DND-41 (cell line): ENCODE measurements at regions not wholly inside any gene's neighbourhood (a gene's known extent, or its start where the extent isn't known, plus 50 kb on each side); places are given as distances from the start of the nearest gene placed in this dataset.

ENCODE experiments used
- ATAC-seq: fragments of 200-7000 bp; cut with Tn5 transposase; 3 replicates; pipeline ENCODE4 v1.9.1; 2021; ENCODE audit warnings: low read depth; ENCODE audit not compliant: insufficient read depth
- DNase-seq: peaks from one replicate; pipeline ENCODE4 v3.0.0-alpha.2; 2020
- H2AFZ ChIP-seq: 2 replicates; pipeline ENCODE4 v1.6.0; 2012; ENCODE audit warnings: low read depth, low read length
- H3K27ac ChIP-seq: 2 replicates; pipeline ENCODE4 v1.5.1; 2012; ENCODE audit warnings: low read length, inconsistent platforms
- H3K27me3 ChIP-seq: fragments of 200-600 bp; sonication (generic); 2 replicates; pipeline ENCODE4 v1.6.0; 2012; ENCODE audit warnings: low read length, mild to moderate bottlenecking, inconsistent platforms; ENCODE audit not compliant: insufficient read depth, poor library complexity
- H3K36me3 ChIP-seq: 2 replicates; pipeline ENCODE4 v1.5.1; 2012; ENCODE audit warnings: low read length, inconsistent platforms; ENCODE audit not compliant: insufficient read depth
- H3K4me1 ChIP-seq: 2 replicates; pipeline ENCODE4 v1.5.1; 2012; ENCODE audit warnings: mild to moderate bottlenecking, low read length; ENCODE audit not compliant: insufficient read depth
- H3K4me2 ChIP-seq: 2 replicates; pipeline ENCODE4 v1.6.0; 2012; ENCODE audit warnings: mild to moderate bottlenecking, moderate library complexity, low read length, inconsistent platforms; ENCODE audit not compliant: insufficient read depth
- H3K4me3 ChIP-seq, 2 experiments: fragments of 200-600 bp in 1 of 2; shearing (Covaris generic) in 1 of 2; 2 replicates each; pipeline ENCODE4 v1.5.1; 2012 to 2016; ENCODE audit warnings: inconsistent platforms in 2 of 2, low read length in 2 of 2, mild to moderate bottlenecking in 2 of 2, low read depth in 1 of 2, moderate library complexity in 1 of 2
- H3K79me2 ChIP-seq: 2 replicates; pipeline ENCODE4 v1.6.0; 2012; ENCODE audit warnings: low read length, inconsistent platforms; ENCODE audit not compliant: insufficient read depth
- H3K9ac ChIP-seq: 2 replicates; pipeline ENCODE4 v1.6.0; 2012; ENCODE audit warnings: low read depth, mild to moderate bottlenecking, inconsistent platforms, low read length, moderate library complexity
- H3K9me3 ChIP-seq: 2 replicates; pipeline ENCODE4 v1.5.1; 2012; ENCODE audit warnings: low read length, moderate library complexity, mild to moderate bottlenecking, inconsistent platforms; ENCODE audit not compliant: insufficient read depth, severe bottlenecking
- H4K20me1 ChIP-seq: 2 replicates; pipeline ENCODE4 v1.6.0; 2012; ENCODE audit warnings: low read length; ENCODE audit not compliant: insufficient read depth
- CTCF ChIP-seq: IDR thresholded peaks from 2 replicates; pipeline ENCODE4 v1.5.1; 2012; ENCODE audit warnings: borderline replicate concordance, low read length, moderate library complexity, mild to moderate bottlenecking; ENCODE audit not compliant: poor library complexity, severe bottlenecking; ENCODE audit errors: extremely low read depth
- EZH2 ChIP-seq: IDR thresholded peaks from 3 replicates; pipeline ENCODE4 v1.6.1; 2012; ENCODE audit warnings: borderline replicate concordance, low read depth, mild to moderate bottlenecking, moderate library complexity, low read length, inconsistent platforms; ENCODE audit not compliant: severe bottlenecking

DNA sequence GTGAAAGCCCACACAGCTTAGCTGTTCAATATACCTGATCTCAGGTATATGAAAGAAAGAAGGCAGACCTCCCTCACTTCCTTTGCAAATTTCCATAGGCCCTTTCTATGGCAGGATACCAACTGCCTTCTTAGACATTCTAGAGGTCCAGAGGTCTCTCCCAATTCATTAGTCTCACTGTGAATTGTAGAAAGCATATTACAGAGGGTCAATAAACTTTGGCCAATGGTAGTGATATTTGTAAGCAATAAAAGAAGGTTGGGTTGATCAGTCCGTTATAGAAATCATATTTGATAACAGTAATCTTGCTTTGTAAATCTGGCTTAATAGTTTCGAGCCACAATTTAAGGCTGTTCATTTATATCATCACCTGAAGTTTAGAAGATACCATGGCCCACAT lies 50.7 kb upstream of the ATP8B1 start:
- no peak for DNase-seq
- H3K9me3 ChIP-seq, result no peaks in the 10 kb centered on the region
- H3K4me3 ChIP-seq, result no peak overlapping the region
- no peak overlapping the region for H3K4me2 ChIP-seq
- no peaks in the 10 kb centered on the region for H3K79me2 ChIP-seq
- TF ChIP-seq CTCF (no peak), EZH2 (no peak)
- no peaks in the 10 kb centered on the region for H4K20me1 ChIP-seq
- no peaks in the 10 kb centered on the region for H3K4me1 ChIP-seq
- no peak for ATAC-seq
- H3K36me3 ChIP-seq, result no peaks in the 10 kb centered on the region
- H3K27me3 ChIP-seq, result no peaks in the 10 kb centered on the region
- H3K9ac ChIP-seq, result no peak overlapping the region
- no peak overlapping the region for H2AFZ ChIP-seq
- H3K27ac ChIP-seq, result no peak overlapping the region

DNA sequence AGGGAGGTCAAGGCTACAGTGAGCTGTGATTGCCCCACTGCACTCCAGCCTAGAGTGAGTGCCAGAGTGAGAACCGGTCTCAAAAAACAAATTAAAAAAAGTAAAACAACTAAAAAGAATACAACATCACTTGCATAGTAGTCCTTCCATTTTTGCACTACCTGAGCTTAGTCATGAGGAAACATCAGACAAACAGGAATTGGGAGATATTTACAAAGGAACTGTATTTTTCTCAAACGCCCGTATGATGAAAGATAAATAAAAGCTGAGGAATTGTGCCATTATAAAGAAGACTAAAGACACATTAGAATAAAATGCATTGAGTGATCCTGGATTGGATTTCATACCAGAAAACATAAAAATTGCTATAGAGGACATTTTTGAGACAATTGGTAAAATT lies 50.0 kb upstream of the ATP8B1 start:
- no peak overlapping the region for H3K4me3 ChIP-seq
- ATAC-seq (no peak), DNase-seq (no peak)
- H3K36me3 ChIP-seq, result no peaks in the 10 kb centered on the region
- TF ChIP-seq EZH2 (no peak), CTCF (no peak)
- no peaks in the 10 kb centered on the region for H3K27me3 ChIP-seq
- H3K79me2 ChIP-seq, result no peaks in the 10 kb centered on the region
- H3K9me3 ChIP-seq, result no peaks in the 10 kb centered on the region
- H3K27ac ChIP-seq, result no peak overlapping the region
- H3K4me1 ChIP-seq, result no peaks in the 10 kb centered on the region
- H3K9ac ChIP-seq, result no peak overlapping the region
- H3K4me2 ChIP-seq, result no peak overlapping the region
- H2AFZ ChIP-seq, result no peak overlapping the region
- H4K20me1 ChIP-seq, result no peaks in the 10 kb centered on the region
